HG03469 (cell line): ENCODE measurements at regions not wholly inside any gene's neighbourhood (a gene's known extent, or its start where the extent isn't known, plus 50 kb on each side); places are given as distances from the start of the nearest gene placed in this dataset.

ENCODE experiments used
- ATAC-seq: cut with Tn5 transposase; IDR thresholded peaks from one replicate; pipeline ENCODE4 v1.9.1; 2021; ENCODE audit warnings: mild to moderate bottlenecking, moderate library complexity, moderate number of reproducible peaks; ENCODE audit not compliant: unreplicated experiment

GRCh38 chr22:48147404-48147803 lies 1385.0 kb downstream of the TBC1D22A start:
- ATAC-seq, result no peak

- no peak for ATAC-seq
Measured at GRCh38 chr22:48146426-48146825, 1384.0 kb downstream of the TBC1D22A start.

GRCh38 chr22:48145738-48146137 lies 1383.3 kb downstream of the TBC1D22A start:
- no peak for ATAC-seq

DNA sequence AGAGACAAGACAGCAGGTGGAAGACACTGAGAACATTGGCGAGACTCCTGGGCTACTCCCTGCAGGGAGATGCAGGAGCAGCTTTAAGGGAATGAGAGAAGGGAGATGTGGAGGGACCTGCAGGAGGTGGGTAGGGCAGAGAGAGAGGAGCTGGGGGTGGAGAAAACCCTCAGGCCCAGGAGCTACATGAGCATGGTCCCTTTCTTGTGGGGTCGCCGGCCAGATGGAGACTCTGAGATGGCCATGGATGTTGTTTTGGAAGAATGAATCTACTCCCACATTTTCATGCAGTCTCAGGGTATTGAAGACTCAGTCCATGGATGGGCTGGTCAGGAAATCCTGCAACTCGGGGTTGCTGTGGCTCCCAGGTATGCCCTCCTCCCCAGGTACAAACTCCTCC lies 1381.9 kb downstream of the TBC1D22A start:
- ATAC-seq, result no peak

GRCh38 chr22:48143856-48144255 lies 1381.4 kb downstream of the TBC1D22A start:
- no peak for ATAC-seq

- ATAC-seq, result no peak
Measured at GRCh38 chr22:48142388-48142787, 1379.9 kb downstream of the TBC1D22A start.

GRCh38 chr22:48141301-48141700 lies 1378.9 kb downstream of the TBC1D22A start:
- ATAC-seq, result no peak

GRCh38 chr22:48140261-48140813 lies 1377.9 kb downstream of the TBC1D22A start:
- no peak for ATAC-seq

- no peak for ATAC-seq
Measured at GRCh38 chr22:48139776-48140175, 1377.3 kb downstream of the TBC1D22A start.

GRCh38 chr22:48138855-48139254 lies 1376.4 kb downstream of the TBC1D22A start:
- ATAC-seq, result no peak

DNA sequence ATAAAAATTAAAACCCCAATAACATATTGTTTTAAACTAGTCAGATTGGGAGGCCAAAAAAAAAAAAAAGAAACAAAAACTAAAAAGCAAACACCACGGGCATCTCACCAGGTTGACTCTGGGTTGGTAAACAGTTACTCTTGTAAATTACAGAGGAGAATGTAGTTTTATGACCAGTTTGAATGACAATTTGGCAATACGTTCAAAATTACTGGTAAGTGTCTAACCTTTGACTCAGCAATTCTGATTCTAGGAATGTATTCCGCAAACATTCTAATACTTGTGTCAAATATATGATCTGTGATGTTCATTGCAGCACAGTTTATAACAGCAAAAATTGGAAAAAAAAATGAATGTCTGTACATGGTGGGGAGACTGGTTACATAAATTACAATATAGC lies 1376.0 kb downstream of the TBC1D22A start:
- no peak for ATAC-seq

DNA sequence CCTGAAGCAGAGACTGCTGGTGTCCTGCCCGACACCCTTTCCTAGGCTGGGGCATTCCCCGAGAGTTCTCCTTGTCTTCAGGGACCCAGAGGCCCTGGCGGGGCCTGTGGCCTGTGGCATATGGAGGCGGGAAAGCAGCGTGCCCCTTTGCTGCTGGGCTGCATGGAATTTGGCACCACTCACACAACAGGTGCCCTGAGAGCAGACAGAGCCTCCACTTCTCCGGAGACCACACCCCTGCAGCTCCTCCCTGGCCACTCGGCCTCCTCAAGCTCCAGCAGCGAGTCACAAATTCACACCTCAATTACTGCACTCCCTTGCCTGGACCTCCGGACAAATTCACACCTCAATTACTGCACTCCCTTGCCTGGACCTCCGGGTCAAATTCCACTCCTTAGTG lies 1375.2 kb downstream of the TBC1D22A start:
- no peak for ATAC-seq

DNA sequence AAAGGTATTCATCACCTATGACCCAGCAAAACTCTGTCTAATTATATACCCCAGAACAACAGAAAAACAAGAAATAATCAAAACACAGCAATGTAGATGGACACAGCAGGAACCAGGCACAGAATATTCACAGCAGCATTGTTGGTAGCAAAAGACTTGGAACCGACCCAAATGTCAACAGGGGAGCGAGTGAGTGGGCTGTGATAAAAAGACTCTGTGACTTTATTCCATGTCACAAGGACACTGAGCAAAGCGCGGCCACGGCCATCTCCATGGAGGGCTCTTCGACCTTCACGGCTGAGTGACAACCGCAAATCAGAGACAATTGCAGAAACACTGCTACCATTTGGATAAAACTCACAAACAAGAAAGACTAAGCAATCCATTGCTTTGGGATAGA lies 1373.1 kb downstream of the TBC1D22A start:
- ATAC-seq, result no peak

- no peak for ATAC-seq
Measured at GRCh38 chr22:48125416-48125815, 1363.0 kb downstream of the TBC1D22A start.

DNA sequence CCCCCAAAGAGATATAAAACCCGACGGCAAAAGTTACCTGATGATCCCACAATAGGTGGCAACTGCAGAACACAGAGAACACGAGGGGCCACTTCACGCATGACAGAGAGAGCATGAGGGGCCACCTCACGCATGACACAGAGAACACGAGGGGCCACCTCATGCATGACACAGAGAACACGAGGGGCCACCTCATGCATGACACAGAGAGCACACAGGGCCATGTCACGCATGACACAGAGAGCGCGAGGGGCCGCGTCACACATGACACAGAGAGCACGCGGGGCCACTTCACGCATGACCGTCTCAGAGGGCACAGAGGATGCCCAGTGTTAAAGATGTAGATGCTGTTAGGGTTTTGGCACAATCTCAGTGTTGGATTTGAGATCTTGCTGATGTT lies 1359.5 kb downstream of the TBC1D22A start:
- ATAC-seq, result no peak

GRCh38 chr22:48118654-48119053 lies 1356.2 kb downstream of the TBC1D22A start:
- ATAC-seq, result no peak

- ATAC-seq, result no peak
Measured at GRCh38 chr22:48116871-48117270, 1354.4 kb downstream of the TBC1D22A start.

- ATAC-seq, result no peak
Measured at GRCh38 chr22:48112687-48113521, 1350.5 kb downstream of the TBC1D22A start.

- no peak for ATAC-seq
Measured at GRCh38 chr22:48106715-48107259, 1344.3 kb downstream of the TBC1D22A start.

GRCh38 chr22:48106215-48106614 lies 1343.8 kb downstream of the TBC1D22A start:
- ATAC-seq, result no peak

- ATAC-seq, result no peak
Measured at GRCh38 chr22:48105259-48105658, 1342.8 kb downstream of the TBC1D22A start.

GRCh38 chr22:48104766-48105165 lies 1342.3 kb downstream of the TBC1D22A start:
- no peak for ATAC-seq
